ENCODE measurements at regions not wholly inside any gene's neighbourhood (a gene's known extent, or its start where the extent isn't known, plus 50 kb on each side); places are given as distances from the start of the nearest gene placed in this dataset.

- 91 to 93% (median 92%) methylated on average over 4 of the region's 4 CpGs for WGBS, 3 donors
- H3K36me3 ChIP-seq = no peaks in the 10 kb centered on the region
- intact Hi-C loops (cut with DNase I) = no loop called here
- no peaks in the 10 kb centered on the region for H3K9me3 ChIP-seq
- no peaks in the 10 kb centered on the region for H3K27me3 ChIP-seq
- no peak overlapping the region for H3K4me3 ChIP-seq
- DNase-seq = no peak
- no peak overlapping the region for H3K27ac ChIP-seq
- H3K4me1 ChIP-seq (ENCODE audit: insufficient read depth) = no peaks in the 10 kb centered on the region
- TF ChIP-seq POLR2A (IDR thresholded peaks at IDR 0.05) (no peak), EP300 (IDR thresholded peaks at IDR 0.05) (no peak), CTCF (IDR thresholded peaks at IDR 0.05) (no peak)
Measured at GRCh38 chr13:97727991-97728390, 225.5 kb upstream of the IPO5 start.

GRCh38 chr13:97736436-97736835 is 217.0 kb upstream of the IPO5 start:
- Histone ChIP-seq H3K36me3 (no peaks in the 10 kb centered on the region), H3K27me3 (no peaks in the 10 kb centered on the region), H3K9me3 (no peaks in the 10 kb centered on the region), H3K4me1 (ENCODE audit: insufficient read depth) (no peaks in the 10 kb centered on the region), H3K27ac (no peak overlapping the region), H3K4me3 (no peak overlapping the region)
- intact Hi-C loops (cut with DNase I) = no loop called here
- TF ChIP-seq CTCF (IDR thresholded peaks at IDR 0.05) (no peak), POLR2A (IDR thresholded peaks at IDR 0.05) (no peak), EP300 (IDR thresholded peaks at IDR 0.05) (no peak)
- DNase-seq = no peak
- 37 to 66% (median 45%) methylated on average over 5 of the region's 5 CpGs for WGBS, 3 donors

DNA sequence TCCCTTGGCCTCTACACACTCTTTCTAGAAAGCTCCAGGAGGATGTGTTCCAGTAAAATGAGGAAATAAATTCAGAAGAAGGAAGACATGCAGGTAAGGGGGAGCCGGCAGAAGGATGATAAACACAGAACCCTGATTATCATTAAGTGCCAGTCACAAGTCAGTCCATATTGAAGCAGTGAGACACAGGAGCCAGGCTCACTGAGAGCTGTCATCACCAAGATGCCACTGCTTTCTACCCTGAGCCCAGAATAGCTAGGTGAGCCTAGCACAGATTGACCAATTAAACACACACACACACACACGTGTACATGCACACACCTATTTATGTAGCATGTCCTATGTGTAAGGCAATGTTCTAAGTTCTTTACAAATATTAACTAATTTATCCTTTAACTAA is 211.4 kb upstream of the IPO5 start:
- 66 to 85% (median 79%) methylated on average over 2 of the region's 2 CpGs for WGBS, 3 donors
- Histone ChIP-seq H3K36me3 (no peaks in the 10 kb centered on the region), H3K9me3 (no peaks in the 10 kb centered on the region), H3K4me3 (no peak overlapping the region), H3K4me1 (ENCODE audit: insufficient read depth) (no peaks in the 10 kb centered on the region), H3K27ac (no peak overlapping the region), H3K27me3 (no peaks in the 10 kb centered on the region)
- TF ChIP-seq POLR2A (IDR thresholded peaks at IDR 0.05) (no peak), EP300 (IDR thresholded peaks at IDR 0.05) (no peak), CTCF (IDR thresholded peaks at IDR 0.05) (no peak)
- intact Hi-C loops (cut with DNase I) = no loop called here
- no peak for DNase-seq

- TF ChIP-seq EP300 (IDR thresholded peaks at IDR 0.05) = no peak
- TF ChIP-seq POLR2A (IDR thresholded peaks at IDR 0.05) = no peak
- TF ChIP-seq CTCF (IDR thresholded peaks at IDR 0.05) = no peak
Measured at GRCh38 chr13:97743938-97744337, 209.5 kb upstream of the IPO5 start.

DNA sequence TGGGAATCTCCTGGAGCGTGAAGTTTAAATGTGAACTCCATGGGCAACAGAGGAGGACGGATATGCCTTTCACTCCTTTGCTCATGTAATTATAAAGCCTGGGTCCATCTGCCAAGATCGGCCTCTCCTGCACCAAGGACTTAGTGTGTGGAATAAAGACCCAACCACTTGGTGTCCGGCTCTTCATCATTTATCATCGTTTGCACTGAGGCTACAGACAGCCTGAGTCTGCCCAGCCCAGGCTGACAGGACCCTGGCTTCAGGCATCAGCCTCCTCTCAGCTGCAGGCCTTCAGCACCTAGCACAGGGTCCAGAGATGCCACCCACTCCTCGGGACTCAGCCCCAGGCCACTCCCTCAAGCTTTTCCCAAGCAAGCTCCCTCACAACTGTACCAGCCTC is 206.8 kb upstream of the IPO5 start:
- DNase-seq = no peak
- TF ChIP-seq POLR2A (IDR thresholded peaks at IDR 0.05) (no peak), EP300 (IDR thresholded peaks at IDR 0.05) (no peak), CTCF (IDR thresholded peaks at IDR 0.05) (no peak)
- Histone ChIP-seq H3K36me3 (no peaks in the 10 kb centered on the region), H3K4me1 (ENCODE audit: insufficient read depth) (no peaks in the 10 kb centered on the region), H3K27me3 (no peaks in the 10 kb centered on the region), H3K9me3 (no peaks in the 10 kb centered on the region), H3K4me3 (no peak overlapping the region), H3K27ac (no peak overlapping the region)
- intact Hi-C loops (cut with DNase I) = no loop called here
- 82 to 90% (median 86%) methylated on average over 6 of the region's 6 CpGs for WGBS, 3 donors

More at GRCh38 chr13:97743938-97744337, 209.5 kb upstream of the IPO5 start:
- no peak for DNase-seq
- Histone ChIP-seq H3K27me3 (no peaks in the 10 kb centered on the region), H3K4me1 (ENCODE audit: insufficient read depth) (no peaks in the 10 kb centered on the region), H3K36me3 (no peaks in the 10 kb centered on the region), H3K27ac (no peak overlapping the region), H3K9me3 (no peaks in the 10 kb centered on the region), H3K4me3 (no peak overlapping the region)
- WGBS, 3 donors = 49 to 55% (median 53%) methylated on average over 3 of the region's 3 CpGs
- intact Hi-C loops (cut with DNase I) = no loop called here
